ENCODE measurements at regions not wholly inside any gene's neighbourhood (a gene's known extent, or its start where the extent isn't known, plus 50 kb on each side); places are given as distances from the start of the nearest gene placed in this dataset.
"Not testable (repeated sequence)": the region's sequence is repeated elsewhere in the genome, so short reads cannot be mapped to it uniquely, and the experiment has no call there.

DNA sequence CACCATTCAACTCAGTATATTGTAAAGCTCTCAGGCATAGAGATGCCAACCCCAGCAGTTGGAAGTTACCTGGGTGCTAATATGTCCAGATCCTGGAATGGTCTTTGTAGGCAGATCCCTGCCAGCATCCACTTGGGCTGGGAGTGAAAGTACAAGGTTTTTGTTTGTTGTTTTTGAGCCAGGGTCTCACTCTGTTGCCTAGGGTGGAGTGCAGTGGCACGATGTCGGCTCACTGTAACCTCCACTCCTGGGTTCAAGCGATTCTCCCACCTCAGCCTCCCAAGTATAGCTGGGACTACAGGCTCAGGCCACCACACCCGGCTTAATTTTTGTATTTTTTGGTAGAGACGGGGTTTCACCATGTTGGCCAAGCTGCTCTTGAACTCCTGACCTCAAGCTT is 177.6 kb downstream of the IRF8 start:
- no peaks in the 10 kb centered on the region for H3K4me1 ChIP-seq (ENCODE audit: insufficient read depth, low read length)
- H3K4me3 ChIP-seq (ENCODE audit: insufficient read depth, low read length), result no peak overlapping the region
- H3K4me2 ChIP-seq (ENCODE audit: insufficient read depth, low read length), result no peak overlapping the region
- H4K20me1 ChIP-seq (ENCODE audit: insufficient read depth, low read length), result no peaks in the 10 kb centered on the region
- H3K27ac ChIP-seq (ENCODE audit: low read depth, low read length), result no peak overlapping the region
- peaks cover 26% of the 10 kb centered on the region for H3K27me3 ChIP-seq (ENCODE audit: insufficient read depth, low read length)
- no peak for DNase-seq (ENCODE audit: insufficient read length, low spot score, missing footprints)
- no peaks in the 10 kb centered on the region for H3K36me3 ChIP-seq (ENCODE audit: insufficient read depth, low read length)
- no peak overlapping the region for H2AFZ ChIP-seq (ENCODE audit: low read length)
- TF ChIP-seq, protein P1, sequence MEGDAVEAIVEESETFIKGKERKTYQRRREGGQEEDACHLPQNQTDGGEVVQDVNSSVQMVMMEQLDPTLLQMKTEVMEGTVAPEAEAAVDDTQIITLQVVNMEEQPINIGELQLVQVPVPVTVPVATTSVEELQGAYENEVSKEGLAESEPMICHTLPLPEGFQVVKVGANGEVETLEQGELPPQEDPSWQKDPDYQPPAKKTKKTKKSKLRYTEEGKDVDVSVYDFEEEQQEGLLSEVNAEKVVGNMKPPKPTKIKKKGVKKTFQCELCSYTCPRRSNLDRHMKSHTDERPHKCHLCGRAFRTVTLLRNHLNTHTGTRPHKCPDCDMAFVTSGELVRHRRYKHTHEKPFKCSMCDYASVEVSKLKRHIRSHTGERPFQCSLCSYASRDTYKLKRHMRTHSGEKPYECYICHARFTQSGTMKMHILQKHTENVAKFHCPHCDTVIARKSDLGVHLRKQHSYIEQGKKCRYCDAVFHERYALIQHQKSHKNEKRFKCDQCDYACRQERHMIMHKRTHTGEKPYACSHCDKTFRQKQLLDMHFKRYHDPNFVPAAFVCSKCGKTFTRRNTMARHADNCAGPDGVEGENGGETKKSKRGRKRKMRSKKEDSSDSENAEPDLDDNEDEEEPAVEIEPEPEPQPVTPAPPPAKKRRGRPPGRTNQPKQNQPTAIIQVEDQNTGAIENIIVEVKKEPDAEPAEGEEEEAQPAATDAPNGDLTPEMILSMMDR (IDR thresholded peaks at IDR 0.05; ENCODE audit: extremely low read depth, low read depth, low read length), result no peak
- H3K9me3 ChIP-seq (ENCODE audit: low read depth, low read length), result no peaks in the 10 kb centered on the region
- no peaks in the 10 kb centered on the region for H3K79me2 ChIP-seq (ENCODE audit: insufficient read depth, low read length)

- H3K27ac ChIP-seq (ENCODE audit: low read depth, low read length), result no peak overlapping the region
- H3K4me2 ChIP-seq (ENCODE audit: insufficient read depth, low read length), result no peak overlapping the region
- no peaks in the 10 kb centered on the region for H4K20me1 ChIP-seq (ENCODE audit: insufficient read depth, low read length)
- no peaks in the 10 kb centered on the region for H3K9me3 ChIP-seq (ENCODE audit: low read depth, low read length)
- H3K36me3 ChIP-seq (ENCODE audit: insufficient read depth, low read length), result no peaks in the 10 kb centered on the region
- H3K79me2 ChIP-seq (ENCODE audit: insufficient read depth, low read length), result no peaks in the 10 kb centered on the region
- no peak for DNase-seq (ENCODE audit: insufficient read length, low spot score, missing footprints)
- no peak overlapping the region for H2AFZ ChIP-seq (ENCODE audit: low read length)
- peaks cover 26% of the 10 kb centered on the region for H3K27me3 ChIP-seq (ENCODE audit: insufficient read depth, low read length)
- no peak overlapping the region for H3K4me3 ChIP-seq (ENCODE audit: insufficient read depth, low read length)
- TF ChIP-seq, protein P1 (IDR thresholded peaks at IDR 0.05; ENCODE audit: extremely low read depth, low read depth, low read length), result no peak
- H3K4me1 ChIP-seq (ENCODE audit: insufficient read depth, low read length), result no peaks in the 10 kb centered on the region
Measured at GRCh38 chr16:86077243-86077940, 178.4 kb downstream of the IRF8 start.

DNA sequence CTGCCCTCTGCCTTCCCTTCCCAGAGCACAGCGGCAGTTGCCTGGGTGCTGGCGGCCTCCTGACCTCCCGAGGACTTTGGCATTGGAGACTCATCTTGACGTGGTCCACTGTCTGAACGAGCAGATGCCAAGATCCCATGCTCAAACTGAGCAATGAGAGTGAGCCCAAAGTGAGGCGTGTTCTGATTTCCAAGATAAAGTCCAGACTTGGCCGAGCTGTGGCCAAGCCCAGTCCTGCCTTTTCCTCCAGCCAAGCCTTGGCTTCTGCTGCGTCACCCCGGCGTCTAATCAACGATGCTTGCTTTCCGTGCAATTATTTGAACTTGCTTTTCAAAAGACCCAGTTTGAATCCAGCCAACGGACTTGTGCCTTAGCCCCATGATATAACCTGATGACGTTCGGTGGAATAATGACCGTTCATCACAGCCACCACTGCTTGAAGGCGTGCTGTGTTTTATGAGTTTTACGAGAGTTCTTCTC is 179.2 kb downstream of the IRF8 start:
- no peaks in the 10 kb centered on the region for H4K20me1 ChIP-seq (ENCODE audit: insufficient read depth, low read length)
- no peak overlapping the region for H3K4me2 ChIP-seq (ENCODE audit: insufficient read depth, low read length)
- no peak for DNase-seq (ENCODE audit: insufficient read length, low spot score, missing footprints)
- TF ChIP-seq, protein P1 (IDR thresholded peaks at IDR 0.05; ENCODE audit: extremely low read depth, low read depth, low read length), result no peak
- peaks cover 26% of the 10 kb centered on the region for H3K27me3 ChIP-seq (ENCODE audit: insufficient read depth, low read length)
- H3K4me1 ChIP-seq (ENCODE audit: insufficient read depth, low read length), result no peaks in the 10 kb centered on the region
- H3K36me3 ChIP-seq (ENCODE audit: insufficient read depth, low read length), result no peaks in the 10 kb centered on the region
- H3K79me2 ChIP-seq (ENCODE audit: insufficient read depth, low read length), result no peaks in the 10 kb centered on the region
- no peak overlapping the region for H3K4me3 ChIP-seq (ENCODE audit: insufficient read depth, low read length)
- no peak overlapping the region for H2AFZ ChIP-seq (ENCODE audit: low read length)
- H3K9me3 ChIP-seq (ENCODE audit: low read depth, low read length), result no peaks in the 10 kb centered on the region
- no peak overlapping the region for H3K27ac ChIP-seq (ENCODE audit: low read depth, low read length)

DNA sequence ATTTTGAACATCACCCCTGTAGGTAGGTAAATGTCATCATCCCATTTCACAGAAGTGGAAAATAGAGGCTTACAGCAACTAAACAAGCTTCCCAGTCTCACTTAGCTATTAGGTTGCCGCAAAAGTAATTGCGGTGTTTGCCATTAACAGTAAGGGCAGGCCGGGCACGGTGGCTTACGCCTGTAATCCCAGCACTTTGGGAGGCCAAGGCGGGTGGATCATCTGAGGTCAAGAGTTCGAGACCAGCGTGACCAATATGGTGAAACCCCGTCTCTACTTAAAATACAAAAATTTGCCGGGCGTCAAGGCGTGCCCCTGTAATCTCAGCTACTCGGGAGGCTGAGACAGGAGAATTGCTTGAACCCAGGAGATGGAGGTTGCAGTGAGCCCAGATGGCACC is 179.7 kb downstream of the IRF8 start:
- H3K4me3 ChIP-seq (ENCODE audit: insufficient read depth, low read length); H3K79me2 ChIP-seq (ENCODE audit: insufficient read depth, low read length); H4K20me1 ChIP-seq (ENCODE audit: insufficient read depth, low read length); DNase-seq (ENCODE audit: insufficient read length, low spot score, missing footprints); H3K27ac ChIP-seq (ENCODE audit: low read depth, low read length); H3K4me2 ChIP-seq (ENCODE audit: insufficient read depth, low read length); H3K4me1 ChIP-seq (ENCODE audit: insufficient read depth, low read length); H3K36me3 ChIP-seq (ENCODE audit: insufficient read depth, low read length); H3K9me3 ChIP-seq (ENCODE audit: low read depth, low read length); H2AFZ ChIP-seq (ENCODE audit: low read length): not testable (repeated sequence)
- H3K27me3 ChIP-seq (ENCODE audit: insufficient read depth, low read length), result peaks cover 26% of the 10 kb centered on the region
